Skin of body (tissue), 1 donor: ENCODE measurements at regions not wholly inside any gene's neighbourhood (a gene's known extent, or its start where the extent isn't known, plus 50 kb on each side); places are given as distances from the start of the nearest gene placed in this dataset.

ENCODE experiments used
- DNase-seq: peaks from one replicate; lab custom pipeline; 2025; lab: John Stamatoyannopoulos, UW

DNA sequence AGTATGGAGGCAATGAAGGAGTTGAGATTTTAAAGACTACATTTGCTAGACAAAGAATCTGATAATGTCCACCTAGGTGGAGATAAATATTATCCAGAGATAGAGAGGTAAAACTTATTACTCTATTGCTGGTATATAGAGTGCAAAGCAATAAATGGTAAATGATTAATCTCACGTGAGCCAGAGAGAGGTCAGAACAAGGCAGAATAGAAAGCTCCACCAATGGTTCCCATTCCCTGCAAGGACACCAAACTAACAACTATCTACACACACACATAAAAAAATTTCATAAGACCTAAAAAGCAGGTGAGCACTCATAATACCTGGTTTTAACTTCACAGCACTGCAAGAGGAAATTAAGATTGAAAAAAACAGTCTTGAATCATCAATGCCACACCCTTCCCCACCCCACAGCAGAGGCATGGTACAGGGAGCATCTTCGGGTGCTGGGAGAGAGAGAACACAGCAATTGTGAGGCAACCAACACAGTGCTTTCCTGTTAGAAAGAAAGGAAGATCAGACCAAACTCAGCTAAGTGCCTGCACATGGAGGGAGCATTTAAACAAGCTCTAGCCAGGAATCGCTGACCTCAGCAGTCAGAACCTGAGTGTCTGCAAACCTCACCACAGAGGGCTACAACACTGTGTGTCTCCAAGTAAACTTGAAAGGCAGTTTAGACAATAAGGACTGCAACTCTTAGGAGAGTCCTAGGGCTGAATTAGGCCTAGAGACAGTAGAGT is 1432.6 kb upstream of the TMEFF2 start:
- no peak for DNase-seq

DNA sequence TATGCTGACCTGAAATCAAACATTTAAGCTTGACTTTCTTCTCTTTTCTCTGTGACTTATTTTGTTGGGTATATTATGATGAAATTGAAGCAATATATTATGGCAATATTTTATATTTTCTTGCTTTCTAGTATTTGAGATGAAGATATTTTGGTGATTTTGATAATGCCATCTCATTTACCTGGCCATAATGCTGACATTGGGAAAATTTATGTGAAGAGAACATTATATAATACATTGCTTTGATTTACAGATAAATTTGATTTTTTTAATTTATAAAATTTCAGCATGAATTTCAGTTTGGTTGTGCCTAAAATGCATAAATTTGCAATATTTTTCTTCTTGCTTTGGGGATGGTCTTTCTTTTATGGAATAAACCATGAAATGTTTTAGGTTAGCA is 1413.7 kb upstream of the TMEFF2 start:
- DNase-seq: no peak

DNA sequence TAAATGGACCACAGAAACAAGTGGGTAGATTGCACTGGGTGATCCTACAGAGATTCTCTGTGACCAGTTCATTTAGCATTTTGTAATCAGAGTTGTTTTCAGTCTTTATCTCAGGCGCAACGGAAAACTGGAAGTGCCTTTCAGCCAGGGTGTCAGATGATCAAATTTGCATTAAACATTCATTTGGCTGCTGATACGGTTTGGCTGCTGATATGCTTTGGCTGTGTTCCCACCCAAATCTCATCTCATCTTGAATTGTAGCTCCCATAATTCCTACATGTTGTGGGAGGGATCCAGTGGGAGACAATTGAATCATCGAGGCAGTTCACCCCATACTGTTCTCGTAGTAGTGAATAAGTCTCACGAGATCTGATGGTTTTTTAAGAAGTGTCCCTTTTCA is 1396.1 kb upstream of the TMEFF2 start:
- DNase-seq: no peak

DNA sequence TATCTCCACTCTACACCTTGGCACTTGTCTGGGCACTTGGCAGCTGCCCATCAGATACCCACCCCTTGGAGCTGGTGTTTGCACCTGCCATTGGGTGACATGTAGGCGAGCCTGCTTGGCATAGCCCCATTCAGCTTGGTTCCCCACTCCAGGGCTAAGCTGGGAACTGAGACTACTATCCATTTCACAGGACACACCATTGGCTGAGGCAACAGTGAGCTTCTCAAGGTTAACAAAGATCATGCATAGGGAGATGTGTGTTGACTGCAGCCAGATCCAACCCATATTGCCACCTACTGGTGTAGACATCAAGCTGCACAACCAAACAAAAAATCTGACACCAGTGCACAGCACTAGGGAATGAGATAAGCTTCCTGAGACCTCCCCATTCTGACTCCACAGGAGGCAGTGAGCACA is 1389.8 kb upstream of the TMEFF2 start:
- DNase-seq: no peak

DNA sequence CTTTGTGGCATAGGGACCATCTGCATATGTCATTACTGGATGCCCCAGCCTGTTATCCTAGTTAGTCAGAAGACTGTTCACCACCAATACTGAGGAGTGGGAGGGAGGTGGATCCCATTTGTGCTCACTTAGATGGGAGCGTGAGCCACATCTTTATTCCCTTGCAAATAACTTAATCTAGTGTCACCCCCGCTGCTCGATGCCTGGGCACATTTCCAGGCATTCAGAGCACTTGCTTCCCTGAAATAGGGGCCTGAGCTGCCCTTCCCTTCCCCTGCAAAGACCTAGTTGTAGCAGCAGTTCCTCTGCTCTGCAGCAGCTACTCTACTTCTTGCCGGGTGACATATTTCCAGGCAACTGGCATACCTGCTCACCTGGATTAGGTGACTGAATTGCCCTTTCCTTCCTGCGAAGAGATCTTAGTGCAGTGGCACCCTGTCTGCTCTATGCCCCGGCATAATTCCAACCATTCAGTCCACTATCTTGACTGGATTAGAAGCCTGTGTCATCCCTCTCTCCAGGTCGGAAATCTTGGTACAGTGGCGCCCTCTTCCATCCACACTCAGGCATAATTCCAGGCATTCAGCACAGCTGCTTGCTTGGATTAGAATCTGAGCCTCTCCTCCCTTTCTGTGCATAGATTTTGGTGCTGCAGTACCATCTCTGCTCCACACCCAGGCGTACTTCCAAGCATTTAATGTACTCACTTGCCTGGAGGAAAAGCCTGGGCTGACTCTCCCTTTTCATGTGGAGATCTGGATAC is 1389.1 kb upstream of the TMEFF2 start:
- no peak for DNase-seq

DNA sequence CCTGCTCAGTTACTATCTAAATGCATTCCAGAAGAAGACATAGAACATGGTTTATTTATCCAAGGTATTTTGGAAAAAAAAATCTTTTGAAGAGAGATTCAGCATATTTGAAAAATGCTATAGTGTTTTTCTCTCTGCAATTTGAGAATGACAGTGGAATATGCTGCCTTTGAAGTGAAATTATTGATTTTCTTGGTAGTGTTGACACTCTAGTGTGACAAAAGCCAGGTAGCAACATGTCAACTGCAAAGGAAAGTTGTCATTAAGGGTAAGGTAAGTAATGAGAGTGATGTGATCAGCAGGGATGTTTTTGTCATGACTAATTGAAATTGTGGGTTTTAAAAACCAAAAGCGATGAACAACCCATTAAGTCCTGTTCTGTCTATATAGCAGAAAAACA is 1387.1 kb upstream of the TMEFF2 start:
- DNase-seq: no peak

GRCh38 chr2:193580176-193580950 is 1385.6 kb upstream of the TMEFF2 start:
- DNase-seq: no peak

DNA sequence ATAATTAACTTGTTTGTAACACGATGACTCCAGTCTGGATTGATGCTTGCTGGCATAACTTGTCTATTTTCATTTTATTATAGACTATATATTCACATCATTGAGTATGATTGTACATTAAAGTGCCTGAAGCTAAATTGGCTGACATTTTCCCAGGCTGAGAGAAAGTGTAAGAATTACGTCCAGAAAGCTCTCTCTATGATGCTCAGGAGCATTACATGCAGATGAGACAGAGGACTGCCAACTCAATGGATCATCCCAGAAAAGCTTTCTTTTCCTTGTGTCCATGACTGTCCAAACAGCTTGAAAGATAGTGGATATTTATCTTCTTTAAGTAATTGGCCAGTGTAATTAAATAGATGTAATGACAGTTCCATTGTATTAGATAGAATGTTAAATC is 1372.2 kb upstream of the TMEFF2 start:
- DNase-seq: no peak

- DNase-seq: no peak
Measured at GRCh38 chr2:193566276-193566675, 1371.5 kb upstream of the TMEFF2 start.

DNA sequence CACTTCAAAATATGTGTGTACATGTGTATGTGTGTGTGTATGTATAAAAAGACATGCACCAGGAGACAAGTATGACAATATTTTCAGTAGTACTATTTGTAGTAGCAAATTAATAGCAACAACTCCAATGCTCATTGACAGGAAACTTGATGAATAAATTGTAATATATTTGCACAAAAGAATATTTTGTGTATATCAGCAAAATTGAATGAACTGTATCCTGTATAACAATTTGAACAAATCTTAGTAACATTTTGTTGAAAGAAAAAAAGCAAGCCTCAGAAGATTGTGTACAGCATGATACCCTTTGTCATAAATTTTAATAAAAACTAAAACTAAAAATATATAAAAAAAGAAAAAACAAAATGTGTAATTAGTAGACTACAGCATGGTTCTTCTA is 1367.3 kb upstream of the TMEFF2 start:
- no peak for DNase-seq

GRCh38 chr2:193561054-193561453 is 1366.3 kb upstream of the TMEFF2 start:
- no peak for DNase-seq

- no peak for DNase-seq
Measured at GRCh38 chr2:193556766-193557470, 1362.2 kb upstream of the TMEFF2 start.

DNA sequence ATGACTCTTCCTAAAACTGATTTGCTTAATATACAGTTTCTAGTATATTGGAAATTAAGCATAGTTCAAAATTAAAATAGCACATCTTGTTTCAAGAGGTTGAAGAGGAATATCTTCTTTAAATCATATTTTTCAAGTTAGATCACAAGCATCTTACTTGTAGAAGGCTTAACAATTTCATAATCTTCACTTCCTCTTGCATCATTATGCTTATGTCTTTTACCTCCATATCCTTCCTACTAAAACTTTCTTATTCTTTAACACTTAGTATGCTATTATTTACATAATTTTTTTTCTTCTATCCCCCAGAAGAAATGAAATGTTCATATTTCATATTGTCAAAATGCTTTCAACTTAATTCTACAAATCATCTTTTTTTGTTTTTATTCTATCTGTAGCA is 1354.9 kb upstream of the TMEFF2 start:
- DNase-seq: no peak

DNA sequence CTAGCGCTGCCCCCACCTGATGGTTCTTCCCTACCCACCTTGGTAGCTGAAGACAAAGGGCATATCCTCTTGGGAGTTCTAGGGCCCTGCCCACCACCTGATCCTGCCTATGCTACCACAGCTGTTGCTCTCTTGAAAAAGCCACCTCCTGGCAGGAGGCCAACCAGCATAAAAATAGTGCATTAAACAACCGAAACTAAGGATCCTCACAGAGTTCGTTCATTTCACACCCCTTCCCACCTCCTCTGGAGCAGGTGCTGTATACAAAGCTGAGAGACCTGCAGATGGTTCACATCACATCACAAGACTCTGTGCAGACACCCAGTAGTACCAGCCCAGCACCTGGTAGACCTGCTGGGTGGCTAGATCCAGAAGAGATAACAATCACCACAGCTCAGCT is 1348.0 kb upstream of the TMEFF2 start:
- DNase-seq: no peak

GRCh38 chr2:193539188-193539587 is 1344.5 kb upstream of the TMEFF2 start:
- no peak for DNase-seq

DNA sequence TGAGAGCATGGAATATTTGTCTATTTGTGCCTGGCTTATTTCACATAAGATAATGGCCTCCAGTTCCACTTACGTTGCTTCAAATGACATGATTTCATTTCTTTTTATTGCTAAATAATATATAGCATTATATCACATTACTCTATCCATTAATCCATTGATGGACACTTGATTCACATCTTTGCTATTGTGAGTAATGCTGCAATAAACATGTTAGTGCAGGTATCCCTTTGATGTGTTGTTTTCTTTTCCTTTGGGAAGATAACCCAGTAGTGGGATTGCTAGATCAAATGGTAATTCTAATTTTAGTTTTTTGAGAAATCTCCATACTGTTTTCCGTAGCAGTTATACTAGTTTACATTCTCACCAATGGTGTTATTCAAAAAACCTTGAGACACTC is 1343.3 kb upstream of the TMEFF2 start:
- no peak for DNase-seq

- DNase-seq: no peak
Measured at GRCh38 chr2:193537531-193537930, 1342.8 kb upstream of the TMEFF2 start.

- DNase-seq: no peak
Measured at GRCh38 chr2:193528458-193528857, 1333.7 kb upstream of the TMEFF2 start.

DNA sequence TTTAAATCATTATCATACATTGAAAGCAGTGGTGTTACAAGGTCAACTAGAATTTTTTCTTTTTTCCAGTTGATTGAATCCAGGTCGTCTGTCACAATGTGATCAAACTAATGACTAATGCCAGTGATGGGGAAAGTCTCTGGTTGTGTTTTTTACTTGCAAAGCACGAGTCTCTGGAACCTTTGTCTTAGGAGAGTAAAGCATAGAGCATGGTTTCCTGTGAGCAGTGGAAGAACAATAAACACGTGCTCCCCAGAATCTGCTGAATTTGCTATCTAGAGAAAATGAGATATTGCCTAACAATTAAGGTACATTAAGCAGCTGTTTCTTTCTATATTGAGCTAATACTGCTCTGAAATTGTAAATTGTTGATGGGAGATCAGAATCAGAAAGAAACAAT is 1332.4 kb upstream of the TMEFF2 start:
- DNase-seq: no peak

GRCh38 chr2:193523662-193524061 is 1328.9 kb upstream of the TMEFF2 start:
- no peak for DNase-seq

GRCh38 chr2:193521523-193521922 is 1326.8 kb upstream of the TMEFF2 start:
- no peak for DNase-seq
